Neutrophil (primary cell): ENCODE measurements at regions not wholly inside any gene's neighbourhood (a gene's known extent, or its start where the extent isn't known, plus 50 kb on each side); places are given as distances from the start of the nearest gene placed in this dataset.

Source experiments
- H3K27ac ChIP-seq: fragments of 200-600 bp; sonication (generic); 2 replicates; pipeline ENCODE4 v1.5.1; 2016; ENCODE audit warnings: mild to moderate bottlenecking, moderate library complexity
- H3K27me3 ChIP-seq: fragments of 200-600 bp; sonication (generic); 2 replicates; pipeline ENCODE4 v1.6.0; 2016; ENCODE audit warnings: mild to moderate bottlenecking
- H3K36me3 ChIP-seq: fragments of 200-600 bp; sonication (generic); 2 replicates; pipeline ENCODE4 v1.5.1; 2017
- H3K4me1 ChIP-seq, 2 experiments: fragments of 200-600 bp in 1 of 2; sonication (generic) in 1 of 2; 1 replicate in 1 of 2; 2 replicates in 1 of 2; pipeline versions ENCODE4 v1.5.1 to v1.6.1; 2013 to 2016; ENCODE audit warnings: low read depth in 1 of 2, low read length in 1 of 2, mild to moderate bottlenecking in 1 of 2, moderate library complexity in 1 of 2; ENCODE audit not compliant: control insufficient read depth in 1 of 2, insufficient read depth in 1 of 2
- H3K4me3 ChIP-seq, 2 experiments: fragments of 200-600 bp in 1 of 2; sonication (generic) in 1 of 2; 1 replicate in 1 of 2; 2 replicates in 1 of 2; pipeline ENCODE4 v1.5.1; 2013 to 2016; ENCODE audit warnings: low read depth in 1 of 2, low read length in 1 of 2, mild to moderate bottlenecking in 1 of 2, moderate library complexity in 1 of 2
- H3K9me3 ChIP-seq: fragments of 200-600 bp; sonication (generic); 2 replicates; pipeline ENCODE4 v1.5.1; 2016
- TF ChIP-seq, protein P1 (sequence below): fragments of 200-600 bp; sonication (generic); IDR thresholded peaks from 2 replicates; pipeline ENCODE4 v1.5.1; 2016; ENCODE audit warnings: antibody characterized with exemption

GRCh38 chr9:109725460-109725859 is 54.5 kb upstream of the PALM2AKAP2 start:
- no peaks in the 10 kb centered on the region for H3K9me3 ChIP-seq
- TF ChIP-seq, protein P1, sequence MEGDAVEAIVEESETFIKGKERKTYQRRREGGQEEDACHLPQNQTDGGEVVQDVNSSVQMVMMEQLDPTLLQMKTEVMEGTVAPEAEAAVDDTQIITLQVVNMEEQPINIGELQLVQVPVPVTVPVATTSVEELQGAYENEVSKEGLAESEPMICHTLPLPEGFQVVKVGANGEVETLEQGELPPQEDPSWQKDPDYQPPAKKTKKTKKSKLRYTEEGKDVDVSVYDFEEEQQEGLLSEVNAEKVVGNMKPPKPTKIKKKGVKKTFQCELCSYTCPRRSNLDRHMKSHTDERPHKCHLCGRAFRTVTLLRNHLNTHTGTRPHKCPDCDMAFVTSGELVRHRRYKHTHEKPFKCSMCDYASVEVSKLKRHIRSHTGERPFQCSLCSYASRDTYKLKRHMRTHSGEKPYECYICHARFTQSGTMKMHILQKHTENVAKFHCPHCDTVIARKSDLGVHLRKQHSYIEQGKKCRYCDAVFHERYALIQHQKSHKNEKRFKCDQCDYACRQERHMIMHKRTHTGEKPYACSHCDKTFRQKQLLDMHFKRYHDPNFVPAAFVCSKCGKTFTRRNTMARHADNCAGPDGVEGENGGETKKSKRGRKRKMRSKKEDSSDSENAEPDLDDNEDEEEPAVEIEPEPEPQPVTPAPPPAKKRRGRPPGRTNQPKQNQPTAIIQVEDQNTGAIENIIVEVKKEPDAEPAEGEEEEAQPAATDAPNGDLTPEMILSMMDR: no peak
- H3K4me3 ChIP-seq: no peak overlapping the region
- peaks cover 9% of the 10 kb centered on the region for H3K27me3 ChIP-seq
- no peaks in the 10 kb centered on the region for H3K36me3 ChIP-seq
- no peak overlapping the region for H3K27ac ChIP-seq
- H3K4me1 ChIP-seq: no peaks in the 10 kb centered on the region

DNA sequence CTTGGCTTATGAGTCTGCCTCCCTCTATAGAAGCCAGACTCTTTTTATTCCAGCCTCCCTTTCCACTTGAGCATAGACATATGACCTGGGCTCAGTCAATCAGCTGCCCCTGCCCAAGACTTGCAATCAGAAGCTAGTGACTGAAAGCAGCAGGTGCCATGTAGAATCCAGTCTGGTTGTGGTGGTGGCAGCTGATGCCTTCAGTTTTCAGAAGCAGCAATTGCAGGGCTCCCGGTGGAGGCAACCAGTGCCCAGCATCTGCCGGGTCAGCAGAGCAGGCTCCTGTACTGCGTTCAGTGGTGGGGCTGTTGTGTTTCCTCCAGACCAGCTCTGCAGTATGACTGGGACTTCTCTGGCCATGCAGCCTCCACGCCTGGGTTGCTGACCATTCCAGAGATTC is 53.9 kb upstream of the PALM2AKAP2 start:
- Histone ChIP-seq H3K4me3 (no peak overlapping the region), H3K27ac (no peak overlapping the region), H3K4me1 (no peaks in the 10 kb centered on the region), H3K27me3 (peaks cover 15% of the 10 kb centered on the region), H3K9me3 (no peaks in the 10 kb centered on the region), H3K36me3 (no peaks in the 10 kb centered on the region)
- TF ChIP-seq, protein P1: no peak

DNA sequence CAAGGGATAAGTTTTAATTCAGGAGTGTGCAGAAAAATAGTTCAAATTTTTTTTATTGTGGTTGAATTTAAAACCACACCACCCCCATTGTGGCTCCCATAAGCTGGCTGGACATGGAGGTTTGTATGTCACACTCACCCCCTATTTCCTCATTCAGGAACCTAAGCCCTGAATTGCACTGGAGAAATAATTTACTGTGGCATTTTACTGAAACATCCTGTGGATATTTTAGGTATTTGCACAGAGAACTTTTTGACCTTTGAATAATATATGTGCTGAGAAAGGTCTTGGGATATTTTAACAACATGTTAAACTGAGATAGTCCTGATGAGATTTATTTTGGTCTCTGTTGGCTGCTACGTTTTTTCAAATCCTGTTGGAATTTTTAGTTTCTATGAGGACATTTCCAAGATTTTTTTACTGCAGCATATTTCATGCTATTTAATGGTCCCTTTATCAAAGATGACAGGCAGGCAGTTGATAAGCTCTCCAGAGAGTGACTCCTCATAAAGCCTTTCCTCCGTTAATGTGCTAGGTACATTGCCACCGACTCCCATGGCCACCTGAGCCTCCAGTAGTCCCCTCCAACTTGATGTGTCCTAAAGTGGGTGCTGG is 51.2 kb upstream of the PALM2AKAP2 start:
- H3K27ac ChIP-seq: no peak overlapping the region
- H3K9me3 ChIP-seq: no peaks in the 10 kb centered on the region
- H3K27me3 ChIP-seq: peaks cover 17% of the 10 kb centered on the region
- TF ChIP-seq, protein P1: no peak
- H3K4me3 ChIP-seq: no peak overlapping the region
- H3K4me1 ChIP-seq: no peaks in the 10 kb centered on the region
- no peaks in the 10 kb centered on the region for H3K36me3 ChIP-seq

- no peaks in the 10 kb centered on the region for H3K36me3 ChIP-seq
- H3K9me3 ChIP-seq: no peaks in the 10 kb centered on the region
- peaks cover 16% of the 10 kb centered on the region for H3K27me3 ChIP-seq
- no peaks in the 10 kb centered on the region for H3K4me1 ChIP-seq
- H3K4me3 ChIP-seq: no peak overlapping the region
- H3K27ac ChIP-seq: no peak overlapping the region
- TF ChIP-seq, protein P1: no peak
Measured at GRCh38 chr9:109729513-109729912, 50.5 kb upstream of the PALM2AKAP2 start.
